NCI-H774 (cell line): ENCODE measurements at regions not wholly inside any gene's neighbourhood (a gene's known extent, or its start where the extent isn't known, plus 50 kb on each side); places are given as distances from the start of the nearest gene placed in this dataset.

Experiments
- DNase-seq: peaks from one replicate; lab custom pipeline; 2025; lab: John Stamatoyannopoulos, UW

- no peak for DNase-seq
These were observed 394.7 kb upstream of the SULF2 start for GRCh38 chr20:48180024-48180423.

- no peak for DNase-seq
These were observed 393.4 kb upstream of the SULF2 start for GRCh38 chr20:48178633-48179032.

- DNase-seq, result no peak
These were observed 391.8 kb upstream of the SULF2 start for GRCh38 chr20:48177058-48177457.

- DNase-seq, result no peak
These were observed 390.9 kb upstream of the SULF2 start for GRCh38 chr20:48176139-48176538.

- no peak for DNase-seq
These were observed 390.0 kb upstream of the SULF2 start for GRCh38 chr20:48175261-48175660.

- DNase-seq, result no peak
These were observed 387.0 kb upstream of the SULF2 start for GRCh38 chr20:48172357-48172702.

- DNase-seq, result no peak
These were observed 386.5 kb upstream of the SULF2 start for GRCh38 chr20:48171626-48172356.

GRCh38 chr20:48171071-48171470, 385.8 kb upstream of the SULF2 start:
- DNase-seq, result no peak

- no peak for DNase-seq
These were observed 385.3 kb upstream of the SULF2 start for GRCh38 chr20:48170625-48171024.

- DNase-seq, result no peak
These were observed 384.5 kb upstream of the SULF2 start for GRCh38 chr20:48169650-48170225.

- no peak for DNase-seq
These were observed 381.0 kb upstream of the SULF2 start for GRCh38 chr20:48166082-48166835.

GRCh38 chr20:48165401-48165685, 380.1 kb upstream of the SULF2 start:
- DNase-seq, result no peak

GRCh38 chr20:48164566-48165400, 379.5 kb upstream of the SULF2 start:
- DNase-seq, result no peak

GRCh38 chr20:48164034-48164433, 378.8 kb upstream of the SULF2 start:
- DNase-seq, result no peak

- no peak for DNase-seq
These were observed 378.2 kb upstream of the SULF2 start for GRCh38 chr20:48163505-48163904.

GRCh38 chr20:48162621-48163020, 377.3 kb upstream of the SULF2 start:
- no peak for DNase-seq

GRCh38 chr20:48159145-48160008, 374.1 kb upstream of the SULF2 start:
- no peak for DNase-seq

- no peak for DNase-seq
These were observed 372.7 kb upstream of the SULF2 start for GRCh38 chr20:48158014-48158413.

- DNase-seq, result no peak
These were observed 371.8 kb upstream of the SULF2 start for GRCh38 chr20:48156951-48157700.

- no peak for DNase-seq
These were observed 371.2 kb upstream of the SULF2 start for GRCh38 chr20:48156521-48156920.

GRCh38 chr20:48155268-48155667, 370.0 kb upstream of the SULF2 start:
- peak; percentile 68 for DNase-seq
